ENCODE measurements at regions not wholly inside any gene's neighbourhood (a gene's known extent, or its start where the extent isn't known, plus 50 kb on each side); places are given as distances from the start of the nearest gene placed in this dataset.

DNA sequence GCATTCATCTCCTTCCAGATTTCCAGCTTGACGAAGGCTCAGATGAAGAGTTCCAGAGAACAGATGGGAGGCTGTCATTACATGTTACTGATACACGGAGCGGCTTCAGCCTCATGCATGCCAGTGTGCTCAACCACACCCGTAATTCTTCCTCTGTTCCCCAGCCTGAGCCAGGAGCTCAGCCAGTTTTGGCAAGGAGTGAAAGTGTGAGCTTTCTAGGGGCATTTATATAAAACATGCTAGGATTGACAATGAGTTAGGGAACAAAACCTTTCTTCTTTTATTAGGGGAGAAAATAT is 290.4 kb upstream of the PLXNA2 start:
- TF ChIP-seq POLR2AphosphoS5 (IDR thresholded peaks at IDR 0.05): no peak
- TF ChIP-seq EP300 (IDR thresholded peaks at IDR 0.05): no peak
- TF ChIP-seq POLR2A (IDR thresholded peaks at IDR 0.05): no peak
- TF ChIP-seq, protein P1, sequence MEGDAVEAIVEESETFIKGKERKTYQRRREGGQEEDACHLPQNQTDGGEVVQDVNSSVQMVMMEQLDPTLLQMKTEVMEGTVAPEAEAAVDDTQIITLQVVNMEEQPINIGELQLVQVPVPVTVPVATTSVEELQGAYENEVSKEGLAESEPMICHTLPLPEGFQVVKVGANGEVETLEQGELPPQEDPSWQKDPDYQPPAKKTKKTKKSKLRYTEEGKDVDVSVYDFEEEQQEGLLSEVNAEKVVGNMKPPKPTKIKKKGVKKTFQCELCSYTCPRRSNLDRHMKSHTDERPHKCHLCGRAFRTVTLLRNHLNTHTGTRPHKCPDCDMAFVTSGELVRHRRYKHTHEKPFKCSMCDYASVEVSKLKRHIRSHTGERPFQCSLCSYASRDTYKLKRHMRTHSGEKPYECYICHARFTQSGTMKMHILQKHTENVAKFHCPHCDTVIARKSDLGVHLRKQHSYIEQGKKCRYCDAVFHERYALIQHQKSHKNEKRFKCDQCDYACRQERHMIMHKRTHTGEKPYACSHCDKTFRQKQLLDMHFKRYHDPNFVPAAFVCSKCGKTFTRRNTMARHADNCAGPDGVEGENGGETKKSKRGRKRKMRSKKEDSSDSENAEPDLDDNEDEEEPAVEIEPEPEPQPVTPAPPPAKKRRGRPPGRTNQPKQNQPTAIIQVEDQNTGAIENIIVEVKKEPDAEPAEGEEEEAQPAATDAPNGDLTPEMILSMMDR (IDR thresholded peaks at IDR 0.05): no peak
